ENCODE measurements at regions not wholly inside any gene's neighbourhood (a gene's known extent, or its start where the extent isn't known, plus 50 kb on each side); places are given as distances from the start of the nearest gene placed in this dataset.
"Not testable (repeated sequence)": the region's sequence is repeated elsewhere in the genome, so short reads cannot be mapped to it uniquely, and the experiment has no call there.

DNA sequence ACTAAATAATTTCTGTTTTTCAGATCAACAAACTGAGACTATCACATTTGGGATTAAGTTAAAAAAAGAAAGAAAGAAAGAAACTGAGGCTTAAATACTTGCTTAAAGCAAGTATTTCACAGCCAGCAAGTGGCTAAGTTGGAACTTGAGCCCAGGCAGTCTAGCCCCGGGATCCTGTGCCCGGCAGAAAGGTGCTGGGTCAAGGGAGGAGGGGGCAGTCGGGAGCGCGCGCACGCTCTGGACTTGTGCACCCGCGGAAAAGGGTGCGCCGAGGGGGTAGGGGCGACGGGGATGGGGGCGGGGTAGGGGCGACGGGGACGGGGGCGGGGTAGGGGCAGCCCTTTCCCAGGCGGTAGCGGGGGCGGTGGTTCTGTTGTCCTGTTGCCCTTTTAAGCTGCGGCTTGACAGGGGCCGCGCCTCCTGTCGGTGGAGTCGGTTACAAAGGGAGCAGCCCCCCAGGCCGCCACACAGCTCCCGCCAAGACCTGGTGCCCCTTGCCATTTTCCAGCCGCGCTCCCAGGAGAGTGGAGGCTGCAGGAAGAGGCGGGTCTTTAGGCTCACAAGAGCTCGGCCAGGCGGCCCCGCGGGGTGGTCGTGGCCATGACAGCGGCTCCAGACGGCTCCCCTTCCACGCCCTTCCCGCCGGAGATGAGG lies 60.6 kb downstream of the GOLGA8T start:
- BruUV-seq (replicated peaks); CTCF ChIA-PET; DNase-seq (ENCODE audit: low spot score); H3K4me3 ChIP-seq (ENCODE audit: low read depth, low read length, poor library complexity, severe bottlenecking); H3K27me3 ChIP-seq (replicated peaks; ENCODE audit: insufficient read depth, low read depth, low read length, poor library complexity); POLR2A ChIA-PET (ENCODE audit: low non-redundant PET); H3K36me3 ChIP-seq (ENCODE audit: insufficient read depth, low read length, poor library complexity, severe bottlenecking); intact Hi-C loops (cut with micrococcal nuclease; ENCODE audit: unreplicated experiment); H3K4me1 ChIP-seq (ENCODE audit: insufficient read depth, low read length, poor library complexity, severe bottlenecking); H3K9me3 ChIP-seq (ENCODE audit: low read depth, low read length, poor library complexity, severe bottlenecking); H3K27ac ChIP-seq (ENCODE audit: low read depth, low read length, poor library complexity, severe bottlenecking): not testable (repeated sequence)

DNA sequence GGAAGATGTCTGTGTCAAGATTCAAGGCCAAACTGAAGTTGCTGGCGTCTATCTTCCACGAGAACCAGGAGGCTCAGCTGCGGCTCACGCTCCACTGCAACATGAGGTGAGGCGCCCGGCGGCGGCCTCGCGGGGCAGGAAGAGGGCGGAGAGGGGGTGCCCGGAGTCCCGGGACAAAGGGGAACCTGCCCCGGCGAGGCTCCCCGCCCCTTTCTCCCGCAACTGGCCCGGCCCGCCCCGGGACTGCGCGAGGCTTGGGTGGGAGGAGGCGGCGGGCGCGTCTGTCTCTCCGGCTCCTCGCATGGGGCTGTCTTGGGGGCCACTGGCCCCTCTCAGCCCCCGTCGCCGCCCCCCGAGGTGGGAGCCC lies 61.1 kb downstream of the GOLGA8T start:
- intact Hi-C loops (cut with micrococcal nuclease; ENCODE audit: unreplicated experiment); CTCF ChIA-PET; H3K4me1 ChIP-seq (ENCODE audit: insufficient read depth, low read length, poor library complexity, severe bottlenecking); H3K27me3 ChIP-seq (replicated peaks; ENCODE audit: insufficient read depth, low read depth, low read length, poor library complexity); H3K4me3 ChIP-seq (ENCODE audit: low read depth, low read length, poor library complexity, severe bottlenecking); DNase-seq (ENCODE audit: low spot score); H3K36me3 ChIP-seq (ENCODE audit: insufficient read depth, low read length, poor library complexity, severe bottlenecking); BruUV-seq (replicated peaks); H3K9me3 ChIP-seq (ENCODE audit: low read depth, low read length, poor library complexity, severe bottlenecking); POLR2A ChIA-PET (ENCODE audit: low non-redundant PET); H3K27ac ChIP-seq (ENCODE audit: low read depth, low read length, poor library complexity, severe bottlenecking): not testable (repeated sequence)

DNA sequence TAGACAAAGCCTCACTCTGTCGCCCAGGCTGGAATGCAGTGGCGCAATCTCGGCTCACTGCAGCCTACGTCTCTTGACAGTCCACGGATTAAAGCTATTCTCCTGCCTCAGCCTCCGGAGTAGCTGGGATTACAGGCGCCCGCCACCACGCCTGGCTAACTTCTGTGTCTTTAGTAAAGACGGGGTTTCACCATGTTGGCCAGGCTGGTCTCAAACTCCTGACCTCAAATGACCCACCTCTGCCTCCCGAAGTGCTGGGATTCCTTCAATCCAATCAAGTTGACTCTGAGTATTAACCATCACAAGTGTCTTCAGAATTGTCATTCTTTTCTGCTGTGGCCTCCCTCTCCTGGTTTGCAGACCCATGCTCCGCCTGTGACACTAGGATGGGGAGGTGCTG lies 61.9 kb downstream of the GOLGA8T start:
- H3K9me3 ChIP-seq (ENCODE audit: low read depth, low read length, poor library complexity, severe bottlenecking); H3K4me1 ChIP-seq (ENCODE audit: insufficient read depth, low read length, poor library complexity, severe bottlenecking); CTCF ChIA-PET; BruUV-seq (replicated peaks); H3K4me3 ChIP-seq (ENCODE audit: low read depth, low read length, poor library complexity, severe bottlenecking); intact Hi-C loops (cut with micrococcal nuclease; ENCODE audit: unreplicated experiment); H3K27ac ChIP-seq (ENCODE audit: low read depth, low read length, poor library complexity, severe bottlenecking); DNase-seq (ENCODE audit: low spot score); H3K36me3 ChIP-seq (ENCODE audit: insufficient read depth, low read length, poor library complexity, severe bottlenecking); H3K27me3 ChIP-seq (replicated peaks; ENCODE audit: insufficient read depth, low read depth, low read length, poor library complexity); POLR2A ChIA-PET (ENCODE audit: low non-redundant PET): not testable (repeated sequence)

DNA sequence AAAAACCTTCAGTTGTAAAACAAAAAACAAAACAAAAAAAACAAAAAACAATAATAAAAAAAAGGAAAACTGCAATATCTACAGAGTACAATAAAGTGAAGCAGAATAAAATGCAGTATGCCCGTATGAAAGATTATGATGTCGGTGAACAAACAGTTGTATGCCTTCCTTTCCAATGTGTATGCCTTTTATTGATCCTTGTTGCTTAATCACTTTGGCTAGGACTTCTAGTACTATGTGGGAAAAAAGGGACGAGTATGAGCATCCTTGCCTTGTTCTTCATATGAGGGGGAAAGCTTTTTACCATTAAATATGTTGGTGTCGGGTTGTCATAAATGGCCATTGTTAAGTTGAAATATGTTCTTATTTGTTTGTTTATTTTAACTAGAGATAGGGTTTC lies 66.7 kb downstream of the GOLGA8T start:
- H3K27ac ChIP-seq (ENCODE audit: low read depth, low read length, poor library complexity, severe bottlenecking); BruUV-seq (replicated peaks); H3K4me1 ChIP-seq (ENCODE audit: insufficient read depth, low read length, poor library complexity, severe bottlenecking); H3K27me3 ChIP-seq (replicated peaks; ENCODE audit: insufficient read depth, low read depth, low read length, poor library complexity); CTCF ChIA-PET; H3K9me3 ChIP-seq (ENCODE audit: low read depth, low read length, poor library complexity, severe bottlenecking); POLR2A ChIA-PET (ENCODE audit: low non-redundant PET); H3K36me3 ChIP-seq (ENCODE audit: insufficient read depth, low read length, poor library complexity, severe bottlenecking); intact Hi-C loops (cut with micrococcal nuclease; ENCODE audit: unreplicated experiment); H3K4me3 ChIP-seq (ENCODE audit: low read depth, low read length, poor library complexity, severe bottlenecking); DNase-seq (ENCODE audit: low spot score): not testable (repeated sequence)

DNA sequence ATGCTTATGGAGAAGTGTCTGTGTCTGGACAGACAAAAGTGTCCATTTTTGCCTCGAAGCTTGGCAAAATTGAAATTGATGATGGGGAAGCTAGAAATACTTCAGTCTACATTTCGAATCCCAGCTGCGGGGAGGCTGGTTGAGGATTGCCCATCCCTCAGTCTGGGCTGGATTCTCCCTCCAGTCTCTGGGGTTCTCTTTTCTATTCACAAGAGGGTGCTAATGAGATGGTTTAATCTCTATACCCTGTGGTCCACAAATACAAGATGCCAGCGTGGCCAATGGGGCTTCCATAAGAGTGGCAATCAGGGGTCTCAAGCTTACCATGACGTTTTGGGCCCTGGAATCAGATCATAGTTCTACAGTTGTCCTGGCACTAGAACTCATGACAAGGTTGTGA lies 78.9 kb downstream of the GOLGA8T start:
- intact Hi-C loops (cut with micrococcal nuclease; ENCODE audit: unreplicated experiment); H3K9me3 ChIP-seq (ENCODE audit: low read depth, low read length, poor library complexity, severe bottlenecking); BruUV-seq (replicated peaks); H3K27me3 ChIP-seq (replicated peaks; ENCODE audit: insufficient read depth, low read depth, low read length, poor library complexity); DNase-seq (ENCODE audit: low spot score); CTCF ChIA-PET; POLR2A ChIA-PET (ENCODE audit: low non-redundant PET); H3K4me1 ChIP-seq (ENCODE audit: insufficient read depth, low read length, poor library complexity, severe bottlenecking); H3K4me3 ChIP-seq (ENCODE audit: low read depth, low read length, poor library complexity, severe bottlenecking); H3K27ac ChIP-seq (ENCODE audit: low read depth, low read length, poor library complexity, severe bottlenecking); H3K36me3 ChIP-seq (ENCODE audit: insufficient read depth, low read length, poor library complexity, severe bottlenecking): not testable (repeated sequence)

DNA sequence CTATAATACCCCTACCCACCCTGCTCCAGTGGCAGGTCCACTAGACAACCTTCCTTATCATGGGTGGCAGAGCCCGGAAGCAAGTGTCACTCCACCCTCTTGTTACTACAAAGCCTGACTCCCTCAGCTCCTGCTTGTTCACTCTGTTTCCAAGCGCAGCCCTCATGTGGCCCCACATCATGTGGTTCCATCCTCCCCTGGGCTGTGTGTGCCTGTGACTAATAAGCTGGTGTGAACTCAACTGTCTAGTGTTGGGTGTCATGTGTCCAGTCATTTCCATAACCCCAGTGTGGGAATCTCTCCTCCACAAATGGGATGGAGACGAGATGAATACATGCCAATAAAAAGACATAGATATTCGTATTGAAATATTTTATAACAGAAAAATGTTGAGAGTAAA lies 87.0 kb downstream of the GOLGA8T start:
- DNase-seq (ENCODE audit: low spot score); H3K9me3 ChIP-seq (ENCODE audit: low read depth, low read length, poor library complexity, severe bottlenecking); H3K36me3 ChIP-seq (ENCODE audit: insufficient read depth, low read length, poor library complexity, severe bottlenecking); H3K4me3 ChIP-seq (ENCODE audit: low read depth, low read length, poor library complexity, severe bottlenecking); H3K27ac ChIP-seq (ENCODE audit: low read depth, low read length, poor library complexity, severe bottlenecking); intact Hi-C loops (cut with micrococcal nuclease; ENCODE audit: unreplicated experiment); CTCF ChIA-PET; BruUV-seq (replicated peaks); H3K4me1 ChIP-seq (ENCODE audit: insufficient read depth, low read length, poor library complexity, severe bottlenecking); POLR2A ChIA-PET (ENCODE audit: low non-redundant PET); H3K27me3 ChIP-seq (replicated peaks; ENCODE audit: insufficient read depth, low read depth, low read length, poor library complexity): not testable (repeated sequence)

DNA sequence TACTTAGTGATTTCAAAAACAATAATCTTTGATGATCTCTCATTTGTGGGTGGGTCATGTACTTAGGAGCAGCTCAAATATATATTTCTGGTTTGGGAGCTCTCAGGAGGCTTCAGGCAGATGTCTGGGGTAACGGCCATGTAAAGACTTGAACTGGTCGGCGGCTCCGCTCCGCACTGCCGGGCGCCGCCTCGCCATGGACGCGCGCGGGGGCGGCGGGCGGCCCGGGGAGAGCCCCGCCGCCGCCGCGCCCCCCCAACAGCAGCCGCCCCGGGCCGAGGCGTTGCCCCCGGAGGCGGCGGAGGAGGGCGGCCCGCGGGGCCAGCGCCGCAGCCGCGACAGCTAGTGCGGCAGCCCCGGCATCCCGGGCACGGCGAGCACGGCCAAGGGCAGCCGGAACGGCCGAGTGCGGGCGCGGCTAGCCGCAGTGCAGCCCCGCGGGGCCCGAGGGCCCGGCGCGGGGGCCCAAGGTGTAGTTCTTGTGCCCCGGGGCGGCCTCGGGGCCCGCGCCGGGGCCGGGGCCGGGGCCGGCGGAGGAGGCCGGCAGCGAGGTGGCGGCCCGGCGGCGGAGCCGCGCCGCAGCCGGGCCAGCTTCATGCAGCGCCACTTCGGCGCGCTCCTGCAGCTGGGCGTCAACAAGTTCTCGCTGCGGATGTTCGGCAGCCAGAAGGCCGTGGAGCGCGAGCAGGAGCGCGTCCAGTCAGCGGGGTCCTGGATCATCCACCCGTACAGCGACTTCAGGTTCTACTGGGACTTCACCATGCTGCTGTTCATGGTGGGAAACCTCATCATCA lies 88.1 kb downstream of the GOLGA8T start:
- H3K4me1 ChIP-seq (ENCODE audit: insufficient read depth, low read length, poor library complexity, severe bottlenecking); H3K4me3 ChIP-seq (ENCODE audit: low read depth, low read length, poor library complexity, severe bottlenecking); H3K9me3 ChIP-seq (ENCODE audit: low read depth, low read length, poor library complexity, severe bottlenecking); H3K27me3 ChIP-seq (replicated peaks; ENCODE audit: insufficient read depth, low read depth, low read length, poor library complexity); DNase-seq (ENCODE audit: low spot score); CTCF ChIA-PET; POLR2A ChIA-PET (ENCODE audit: low non-redundant PET); BruUV-seq (replicated peaks); H3K36me3 ChIP-seq (ENCODE audit: insufficient read depth, low read length, poor library complexity, severe bottlenecking); H3K27ac ChIP-seq (ENCODE audit: low read depth, low read length, poor library complexity, severe bottlenecking); intact Hi-C loops (cut with micrococcal nuclease; ENCODE audit: unreplicated experiment): not testable (repeated sequence)

Measured in A673 (cell line).